Activated CD8-positive, alpha-beta memory T cell treated with anti-CD3 and anti-CD28 coated beads, Interleukin-2, amount 50 U/mL, for 24 hours (primary cell): ENCODE measurements at regions not wholly inside any gene's neighbourhood (a gene's known extent, or its start where the extent isn't known, plus 50 kb on each side); places are given as distances from the start of the nearest gene placed in this dataset.
"Not testable (repeated sequence)": the region's sequence is repeated elsewhere in the genome, so short reads cannot be mapped to it uniquely, and the experiment has no call there.

Experiments used
- DNase-seq: peaks from one replicate; pipeline ENCODE4 v3.0.0-alpha.2; 2020; ENCODE audit errors: extremely low read depth

DNA sequence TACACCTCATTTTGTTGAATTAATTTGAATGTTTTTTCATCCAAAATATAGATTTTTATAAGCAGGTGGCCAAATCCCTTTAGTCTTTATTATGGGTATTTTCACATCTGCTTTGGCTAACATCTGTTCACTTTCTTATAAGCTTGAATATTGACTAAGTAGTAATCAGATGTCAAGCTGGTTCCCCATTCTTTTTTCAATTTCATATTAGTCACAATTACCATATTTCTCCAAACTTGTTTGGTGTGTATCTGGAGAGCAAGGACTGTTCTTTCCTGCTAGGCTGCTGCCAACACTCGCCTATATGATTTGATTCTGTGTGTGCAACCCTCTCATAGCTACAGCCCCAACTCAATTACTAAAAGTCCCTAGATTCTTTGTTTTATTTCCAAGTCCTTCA lies 608.5 kb downstream of the PSAT1 start:
- DNase-seq = no peak

DNA sequence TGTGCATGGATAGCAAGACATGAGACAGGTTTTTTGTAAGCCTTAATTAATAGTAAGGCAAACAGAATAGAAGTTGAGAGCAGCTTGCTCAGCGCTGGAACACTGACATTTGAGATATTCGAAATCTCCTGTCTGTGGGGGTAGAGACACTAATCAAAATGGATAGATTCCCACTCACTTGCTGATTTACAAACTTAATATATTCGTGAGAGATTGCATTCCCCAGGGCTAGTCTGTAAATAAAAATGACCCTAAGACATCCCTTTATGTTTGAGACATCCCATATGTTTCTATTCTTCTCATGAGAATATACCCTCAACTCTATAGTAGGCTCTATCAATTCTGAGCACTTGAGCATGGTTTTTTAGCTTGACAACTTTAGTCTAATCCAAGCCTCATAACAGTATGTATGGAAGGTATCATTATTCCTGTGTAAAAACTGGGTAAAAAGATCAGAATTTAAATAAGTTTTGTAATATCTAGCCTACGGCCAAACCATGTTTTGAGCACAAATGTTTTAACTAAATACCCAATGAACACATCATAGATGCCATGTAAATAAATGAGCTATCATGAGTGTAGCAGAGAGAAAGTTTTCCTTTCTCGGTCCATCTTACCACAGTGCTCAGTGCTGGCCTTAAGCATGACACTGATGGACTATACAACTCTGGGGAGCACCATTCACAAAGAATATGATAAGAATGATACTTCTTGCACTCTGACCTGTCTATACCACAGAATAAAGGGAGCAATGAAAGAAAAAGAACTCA lies 609.2 kb downstream of the PSAT1 start:
- DNase-seq = no peak

DNA sequence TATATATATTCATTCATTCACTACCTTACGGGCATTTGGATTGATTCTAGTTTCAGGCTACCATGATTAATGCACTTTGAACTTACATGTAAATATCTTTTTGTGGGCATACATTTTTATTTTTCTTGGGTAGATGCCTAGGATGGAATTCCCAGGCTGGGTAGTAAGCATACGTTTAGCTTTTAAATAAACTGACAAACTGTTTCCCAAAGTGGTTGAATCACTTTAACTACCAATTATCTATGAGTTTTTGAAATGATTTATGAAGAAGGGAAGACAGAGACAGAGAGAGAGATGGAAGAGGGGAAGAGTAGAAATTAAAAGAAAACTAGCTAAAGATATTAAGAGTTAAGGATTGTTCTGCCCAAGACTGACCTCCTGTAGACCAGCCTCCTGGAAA lies 612.6 kb downstream of the PSAT1 start:
- no peak for DNase-seq

DNA sequence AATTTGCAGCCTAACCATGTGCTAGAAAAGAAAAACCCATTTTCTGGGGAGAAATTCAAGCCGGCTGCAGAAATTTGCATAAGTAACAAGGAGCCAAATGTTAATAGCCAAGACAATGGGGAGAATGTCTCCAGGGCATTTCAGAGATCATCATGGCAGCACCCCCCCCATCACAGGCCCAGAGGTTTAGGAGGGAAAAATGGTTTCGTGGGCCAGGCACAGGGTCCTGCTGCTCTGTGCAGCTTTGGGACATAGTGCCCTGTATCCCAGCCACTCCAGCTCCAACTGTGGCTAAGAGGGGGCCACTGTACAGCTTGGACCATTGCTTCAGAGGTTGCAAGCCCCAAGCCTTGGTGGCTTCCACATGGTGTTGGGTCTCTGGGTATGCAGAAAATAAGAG lies 620.0 kb downstream of the PSAT1 start:
- not testable (repeated sequence) for DNase-seq

DNA sequence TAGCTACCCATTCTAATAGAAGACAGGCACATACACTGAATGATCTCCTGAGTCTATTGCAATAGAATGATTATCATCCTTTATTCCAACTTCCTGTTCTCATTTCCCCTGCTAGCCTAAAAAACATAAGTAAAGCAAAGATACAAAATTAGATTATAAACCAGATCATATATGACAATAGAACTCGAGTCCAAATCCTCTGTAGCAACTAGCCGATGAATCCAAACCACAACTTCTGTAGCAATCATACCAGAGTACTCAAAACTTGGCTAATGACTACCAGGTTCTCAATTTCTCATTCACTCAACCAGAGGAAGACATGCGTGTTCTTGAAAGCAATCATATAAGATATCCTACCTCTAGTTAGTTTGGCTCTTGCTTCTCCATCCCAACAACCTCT lies 622.1 kb downstream of the PSAT1 start:
- no peak for DNase-seq

DNA sequence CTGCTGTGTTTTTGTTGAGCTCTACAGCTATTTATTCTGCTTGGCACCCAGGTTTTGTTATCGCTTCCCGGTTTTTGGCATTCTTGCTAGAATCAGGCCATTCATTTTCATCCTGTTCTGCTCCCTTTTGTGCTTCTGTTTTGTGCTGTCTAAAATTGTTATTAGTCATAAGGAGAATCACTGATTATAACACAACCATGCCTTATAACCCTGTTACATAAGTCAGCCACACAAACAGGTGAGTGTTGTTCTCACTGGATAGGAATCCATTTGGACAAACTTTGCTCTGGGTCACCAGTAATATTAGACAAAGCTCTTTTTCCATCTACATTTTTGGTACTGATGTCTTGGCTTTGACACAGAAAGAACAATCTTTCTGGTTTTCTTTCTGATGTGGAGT lies 622.8 kb downstream of the PSAT1 start:
- DNase-seq = no peak

DNA sequence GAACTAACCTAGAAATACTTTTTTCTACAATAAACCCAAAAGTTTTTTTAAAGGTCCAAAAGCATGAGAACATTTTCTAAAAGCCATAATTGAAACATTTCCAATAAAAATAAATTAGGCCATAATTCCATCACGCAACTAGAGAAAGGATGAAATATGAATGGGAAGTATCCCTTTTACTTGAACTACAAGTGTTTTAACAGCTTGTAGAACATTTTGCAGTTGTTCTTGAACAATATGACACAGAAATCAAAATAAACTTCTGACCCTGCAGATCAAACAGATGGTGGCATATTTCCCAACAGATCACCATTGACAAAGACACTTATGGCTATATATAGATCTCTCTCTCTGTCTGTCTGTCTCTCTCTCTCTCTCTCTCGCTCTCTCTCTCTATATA lies 624.4 kb downstream of the PSAT1 start:
- DNase-seq = no peak

DNA sequence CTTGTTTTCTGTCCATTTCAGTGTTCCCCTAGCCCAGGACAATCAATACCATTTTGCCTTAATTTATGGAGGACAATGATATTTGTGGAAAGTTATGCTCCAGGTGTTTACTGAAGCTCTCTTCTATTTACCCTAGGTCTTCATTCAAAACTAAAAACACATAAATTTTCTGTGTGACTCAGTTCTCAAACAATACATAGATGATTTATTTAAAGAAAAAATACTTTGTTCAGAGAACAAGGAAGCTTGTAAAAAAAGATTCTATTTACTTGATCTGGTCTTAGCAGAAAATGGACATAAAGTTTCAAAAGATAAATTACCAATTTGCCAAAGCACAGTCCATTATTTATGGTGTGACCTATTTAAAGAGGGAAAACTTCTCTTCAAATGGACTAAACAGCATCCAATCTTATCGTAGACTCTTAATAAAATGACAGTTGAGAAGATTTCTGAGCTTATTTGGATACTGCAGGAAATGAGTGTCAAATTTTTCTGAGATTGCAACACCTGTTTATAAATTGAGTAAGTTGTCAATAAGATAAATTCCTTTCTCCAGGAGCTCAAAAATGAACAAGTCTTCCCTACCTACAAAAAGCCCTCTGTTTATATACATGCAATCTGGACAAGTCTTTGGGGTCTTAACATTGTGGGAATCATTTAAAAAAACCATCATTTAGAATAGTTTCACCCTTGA lies 627.2 kb downstream of the PSAT1 start:
- no peak for DNase-seq

DNA sequence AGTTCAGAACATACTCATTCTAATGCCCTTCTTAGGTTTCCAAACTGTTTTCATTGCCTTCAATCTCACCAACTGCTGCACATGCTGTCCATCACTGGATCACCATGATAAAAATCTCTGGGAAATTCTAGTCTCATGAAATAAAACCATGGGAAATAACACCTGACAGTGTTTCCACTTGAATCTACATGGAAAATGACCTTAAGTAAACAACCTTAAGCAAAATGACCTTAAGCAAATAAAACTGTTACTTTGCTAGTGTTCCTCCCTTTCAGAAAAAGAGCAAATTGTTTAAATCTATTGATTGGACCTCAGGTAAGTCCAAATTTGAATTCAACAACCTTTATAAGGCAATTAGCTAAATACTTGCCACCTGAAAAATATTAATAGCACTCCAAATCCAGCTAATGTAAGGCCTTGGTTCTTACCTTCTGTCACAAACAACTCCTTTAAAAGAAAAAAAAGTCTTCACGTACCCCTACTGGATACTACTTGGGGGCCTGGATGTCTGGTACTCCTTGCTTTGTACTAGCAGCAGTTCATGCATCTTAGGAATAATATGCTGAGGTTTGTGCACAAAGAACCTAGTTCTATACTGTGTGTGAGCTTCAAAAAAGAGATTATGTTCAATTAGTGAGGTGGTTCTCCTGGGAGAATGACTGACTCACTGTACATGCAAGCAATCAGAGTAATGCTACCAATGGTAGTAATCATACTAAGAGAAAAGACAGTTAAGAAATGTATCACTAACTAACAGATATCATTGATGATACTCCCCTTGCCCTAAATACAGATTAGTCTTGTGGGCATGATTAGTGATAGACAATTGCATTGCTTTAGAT lies 630.4 kb downstream of the PSAT1 start:
- no peak for DNase-seq

DNA sequence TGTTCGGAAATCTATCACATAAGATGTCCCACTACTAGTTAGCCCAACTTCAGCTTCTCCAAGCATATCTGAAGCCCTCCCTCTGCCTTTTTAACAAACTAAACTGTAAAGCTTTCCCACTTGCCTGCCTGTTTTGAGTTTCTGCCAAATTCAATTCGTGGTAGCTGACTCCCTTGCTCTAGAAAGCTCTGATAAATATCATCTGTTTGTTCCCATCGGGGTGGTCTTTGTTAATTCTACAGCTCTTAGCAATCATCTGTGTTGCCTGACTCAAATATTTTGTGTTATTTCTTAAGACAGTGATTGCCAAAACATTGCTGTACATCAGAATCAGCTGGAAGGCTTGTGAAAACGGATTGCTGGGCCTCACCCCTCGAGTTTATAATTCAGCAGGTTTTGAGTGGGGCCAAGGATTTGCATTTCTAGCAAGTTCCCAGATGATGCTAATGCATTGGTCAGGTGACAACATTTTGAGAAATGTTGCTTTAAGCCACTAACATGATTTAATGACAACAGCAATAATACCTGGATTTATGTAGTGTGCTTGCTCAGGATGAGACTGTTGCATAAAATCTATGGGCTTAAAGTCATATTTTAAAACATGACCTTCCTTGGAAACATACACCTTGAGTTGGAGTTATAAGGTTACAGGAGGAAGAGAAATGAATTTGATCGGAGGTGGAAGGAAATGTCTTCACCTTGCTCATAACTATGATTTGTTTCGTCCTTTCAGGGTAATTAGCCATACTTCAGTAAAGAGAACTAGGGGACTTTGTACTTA lies 631.9 kb downstream of the PSAT1 start:
- no peak for DNase-seq

DNA sequence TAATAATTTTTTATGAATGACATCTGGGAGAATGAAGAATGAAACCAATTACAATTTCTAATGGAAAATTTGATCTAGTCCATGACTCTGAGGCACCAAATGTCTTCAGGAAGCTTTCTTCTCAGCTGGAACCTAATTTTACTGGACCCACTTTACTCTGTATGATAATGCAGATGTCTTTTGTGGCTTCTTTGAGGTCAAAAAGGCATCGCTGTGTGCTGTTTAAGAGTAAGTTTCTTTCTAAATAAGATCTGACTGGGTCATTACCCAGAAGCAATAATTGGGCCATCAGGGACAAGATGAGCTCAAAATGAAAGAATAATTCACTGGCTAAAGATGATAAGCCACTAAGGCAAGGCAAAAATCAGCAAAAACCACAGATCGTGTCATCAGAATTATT lies 633.4 kb downstream of the PSAT1 start:
- no peak for DNase-seq

DNA sequence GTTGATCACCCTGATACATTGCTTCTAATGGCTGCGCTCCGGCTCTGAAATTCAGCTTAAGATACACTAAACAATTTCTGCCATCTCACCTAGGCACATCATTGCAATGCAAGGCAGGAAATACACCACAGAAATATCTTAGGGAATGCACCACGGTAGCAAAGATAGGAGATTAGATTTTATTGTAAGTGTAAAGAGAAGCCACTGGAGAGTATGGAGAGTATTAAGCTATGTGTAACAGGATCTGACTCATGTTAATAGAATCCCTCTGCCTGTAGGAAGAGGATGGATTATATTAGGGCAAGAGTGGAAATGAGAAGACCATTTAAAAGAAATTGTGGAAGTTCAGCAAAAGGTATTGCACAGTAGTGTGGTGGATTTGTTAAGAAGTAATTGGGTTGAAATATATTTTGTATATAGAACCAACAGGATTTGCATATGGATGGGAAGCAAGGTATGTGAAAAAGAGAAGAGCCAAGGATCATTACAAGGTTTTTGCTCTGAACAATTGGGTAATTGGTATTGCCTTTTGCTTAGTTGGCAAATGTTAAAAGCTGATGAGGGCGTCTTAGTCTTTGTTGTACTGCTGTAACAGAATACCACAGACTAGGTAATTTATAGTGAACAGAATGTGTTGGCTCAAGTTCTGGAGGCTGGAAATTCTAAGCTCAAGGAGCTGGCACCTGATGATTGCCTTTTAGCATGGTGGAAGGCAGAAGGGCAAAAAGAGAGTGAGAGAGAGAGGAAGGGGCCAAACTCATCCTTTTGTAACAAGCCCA lies 636.1 kb downstream of the PSAT1 start:
- DNase-seq = no peak

DNA sequence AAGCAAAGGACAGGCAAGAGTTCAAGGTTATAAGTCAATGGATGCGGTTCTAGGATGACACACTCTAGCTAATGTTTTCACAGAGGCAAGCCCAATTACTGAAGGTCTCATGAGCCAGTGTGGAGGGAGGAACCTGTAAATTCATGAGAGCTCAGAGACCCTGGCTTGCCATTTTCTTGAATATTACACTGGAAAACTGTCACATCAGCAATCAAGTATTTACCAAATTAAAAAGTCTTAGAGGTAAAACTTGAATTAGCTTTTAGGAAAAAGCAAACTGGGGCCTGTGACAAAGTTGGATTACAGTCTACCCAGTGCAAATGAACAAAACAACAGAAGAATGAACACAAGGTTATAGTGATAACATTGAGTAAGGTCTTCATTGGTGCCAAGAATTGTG lies 636.9 kb upstream of the TLE4 start:
- DNase-seq = no peak

DNA sequence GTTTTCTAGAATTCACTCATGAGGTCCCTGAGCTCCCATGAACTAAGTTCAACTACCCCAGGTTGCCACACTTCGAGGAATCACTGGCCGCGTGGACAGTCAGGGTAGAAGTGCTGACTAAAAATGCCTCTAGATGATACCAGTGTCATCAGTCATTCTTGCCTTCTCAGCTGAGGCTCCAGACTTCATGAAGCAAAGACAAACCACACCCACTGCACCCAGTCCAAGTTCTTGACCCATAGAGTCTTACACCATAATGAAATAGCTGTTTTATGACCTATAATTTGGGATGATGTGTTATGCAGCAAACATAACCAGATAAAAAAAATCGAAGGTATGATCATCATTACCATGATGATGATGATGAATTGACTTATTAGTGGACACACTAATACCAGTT lies 632.9 kb upstream of the TLE4 start:
- DNase-seq = no peak

DNA sequence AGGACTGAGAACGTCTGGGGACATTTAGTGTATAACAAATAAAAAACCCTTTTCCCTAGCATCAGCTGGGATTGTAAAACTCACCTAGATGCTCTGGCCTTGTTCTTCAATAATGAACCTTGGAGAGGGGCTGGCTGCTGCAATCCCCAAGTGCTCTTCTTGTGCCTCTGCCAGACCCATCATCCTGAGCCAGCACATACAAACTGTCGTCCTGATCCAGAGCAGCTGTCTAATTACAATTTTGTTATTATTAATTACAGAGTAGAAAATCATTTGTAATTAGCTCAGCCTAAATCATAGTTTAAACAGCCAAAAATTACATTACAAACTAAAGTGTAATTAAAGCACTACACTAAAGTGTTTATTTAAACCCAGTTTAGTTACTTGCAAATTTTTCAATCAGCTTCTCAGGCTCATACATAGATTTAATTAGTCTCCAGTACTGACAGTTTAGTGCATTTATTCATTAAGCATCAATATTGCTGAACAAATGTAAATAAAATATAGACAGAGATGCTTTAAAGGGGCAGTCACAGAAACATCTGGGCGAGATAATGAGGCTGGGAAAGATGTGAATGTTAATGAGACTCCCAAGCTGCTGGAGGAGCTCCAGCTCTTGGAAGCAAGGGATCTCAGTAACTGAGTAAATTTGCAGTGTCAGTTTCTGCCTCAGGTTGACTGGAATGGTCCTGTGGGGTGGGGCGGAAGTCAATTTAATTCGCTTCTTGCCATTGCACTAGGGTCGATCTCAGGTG lies 632.3 kb upstream of the TLE4 start:
- no peak for DNase-seq

DNA sequence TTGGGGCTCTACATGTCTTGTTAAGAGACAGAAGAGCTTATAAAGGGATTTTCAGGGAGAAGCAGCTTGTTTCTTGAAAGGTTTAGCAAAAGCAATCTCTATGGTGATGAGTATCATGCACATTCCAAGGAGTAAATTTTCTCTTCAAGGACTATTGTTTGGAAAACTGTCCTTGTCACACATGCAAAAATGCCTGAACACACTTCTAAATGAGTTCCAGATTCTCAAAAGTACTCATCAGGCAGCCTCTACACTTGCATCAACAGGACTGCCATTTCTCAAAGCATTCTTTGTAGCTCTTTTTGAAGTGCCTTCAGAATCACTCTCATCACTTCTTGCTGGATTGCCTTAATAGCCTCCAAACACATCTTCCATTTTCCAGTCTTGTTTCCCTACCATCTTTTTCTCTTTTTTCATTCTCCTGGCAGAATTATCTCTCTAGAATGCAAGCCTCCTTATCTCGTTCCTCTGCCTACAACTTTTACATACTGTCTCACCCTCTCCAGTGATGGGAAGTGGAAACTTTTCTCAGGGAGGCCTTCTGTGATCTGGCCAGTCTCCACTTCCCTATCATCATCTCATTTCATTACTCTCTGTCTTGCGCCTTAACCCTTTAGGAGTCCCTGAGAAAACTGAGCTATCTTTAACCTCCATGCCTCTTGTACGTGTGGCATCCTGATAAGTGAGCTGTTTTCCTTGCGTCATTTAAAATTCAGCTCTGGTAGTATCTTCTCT lies 631.5 kb upstream of the TLE4 start:
- DNase-seq = no peak

DNA sequence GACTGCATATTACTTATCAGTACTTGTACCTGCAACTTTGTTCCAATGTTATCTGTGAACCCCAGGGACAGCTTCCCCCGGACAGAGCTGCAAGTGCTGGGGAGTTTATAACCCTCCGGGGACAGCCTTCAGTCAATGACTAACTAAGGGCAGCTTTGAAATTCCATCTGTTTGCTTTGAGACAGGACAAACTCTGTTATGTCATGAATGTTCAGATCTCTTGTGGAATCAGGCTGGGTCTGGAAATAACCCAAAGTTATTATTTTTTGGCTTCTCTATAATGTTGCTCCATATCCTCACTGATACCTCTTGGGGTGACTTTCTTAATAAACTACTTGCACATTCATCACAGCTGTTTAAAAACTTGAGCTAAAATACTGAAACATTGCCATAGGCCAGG lies 617.5 kb upstream of the TLE4 start:
- DNase-seq = no peak

DNA sequence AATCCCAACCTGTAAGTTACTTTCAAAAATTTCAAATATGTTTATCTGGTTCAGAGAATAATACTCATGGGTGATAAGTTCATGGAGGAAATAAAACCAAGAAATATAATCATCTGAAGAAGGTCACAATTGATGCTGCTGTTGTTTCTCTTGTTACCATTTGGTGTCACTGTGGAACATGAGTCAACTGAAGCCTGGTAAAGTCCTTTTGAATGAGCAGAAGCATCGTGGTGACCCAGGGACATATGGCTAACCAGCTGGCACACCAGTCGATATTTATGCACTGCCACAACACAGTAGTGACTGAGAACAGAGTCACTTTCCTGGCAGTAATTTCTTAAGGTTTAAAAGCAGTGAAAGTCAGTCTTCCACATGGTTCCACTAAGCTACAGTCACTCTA lies 612.9 kb upstream of the TLE4 start:
- no peak for DNase-seq

DNA sequence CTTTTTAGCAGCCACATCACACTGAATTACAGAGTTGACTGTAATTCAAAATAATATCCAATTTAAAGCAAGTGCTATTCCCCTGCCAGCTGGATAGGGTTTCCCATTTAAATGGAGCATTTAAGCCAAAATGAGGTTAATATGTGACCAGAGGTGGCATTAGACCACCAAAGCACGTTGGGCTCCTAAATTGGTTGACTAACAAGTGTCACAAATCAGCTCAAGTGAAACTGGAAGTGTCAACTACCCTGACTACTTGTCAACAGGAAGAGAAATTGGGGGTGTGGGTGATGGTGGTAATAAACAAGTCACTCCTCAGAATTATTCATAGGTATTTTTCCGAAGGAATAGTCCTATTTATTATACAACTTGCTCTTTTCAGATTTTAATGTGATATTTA lies 609.6 kb upstream of the TLE4 start:
- DNase-seq = no peak

DNA sequence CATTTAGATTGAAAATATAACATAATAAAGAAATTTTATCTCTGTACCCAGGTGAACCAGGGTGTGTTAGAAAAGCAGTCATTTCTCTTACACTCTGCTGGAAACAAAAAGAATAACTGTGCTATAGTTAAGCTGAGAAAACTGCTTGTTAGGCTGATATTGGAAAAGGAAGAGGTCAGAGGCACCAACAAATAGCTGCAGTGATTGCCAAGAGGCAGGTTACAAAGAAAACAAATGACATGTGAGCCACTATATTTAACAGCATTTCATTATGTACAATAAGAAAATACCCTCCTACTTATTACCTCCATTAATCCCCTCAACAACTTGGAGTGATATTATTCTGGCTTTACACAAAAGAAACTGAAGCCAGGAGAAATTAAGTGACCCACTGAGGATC lies 607.9 kb upstream of the TLE4 start:
- DNase-seq = no peak
